Neural progenitor cell (in vitro differentiated cells): ENCODE measurements at regions not wholly inside any gene's neighbourhood (a gene's known extent, or its start where the extent isn't known, plus 50 kb on each side); places are given as distances from the start of the nearest gene placed in this dataset.

ENCODE experiments used
- DNase-seq: peaks from one replicate; pipeline ENCODE4 v3.0.0-alpha.2; 2016; ENCODE audit warnings: low spot score
- H2AFZ ChIP-seq: fragments of 200-600 bp; sonication (generic); replicated peaks from 2 replicates; pipeline ENCODE4 v1.6.1; 2016; ENCODE audit warnings: antibody characterized with exemption
- H3F3A ChIP-seq: fragments of 200-600 bp; sonication (generic); 2 replicates; pipeline ENCODE4 v1.6.1; 2016; ENCODE audit warnings: antibody characterized with exemption, low read depth
- H3K27ac ChIP-seq: fragments of 200-600 bp; sonication (generic); 2 replicates; pipeline ENCODE4 v1.5.1; 2016; ENCODE audit warnings: mild to moderate bottlenecking
- H3K27me3 ChIP-seq: fragments of 200-600 bp; sonication (generic); 2 replicates; pipeline ENCODE4 v1.6.1; 2016; ENCODE audit warnings: mild to moderate bottlenecking, moderate library complexity
- H3K36me3 ChIP-seq: fragments of 200-600 bp; sonication (generic); 2 replicates; pipeline ENCODE4 v1.5.1; 2016
- H3K4me1 ChIP-seq: fragments of 200-600 bp; sonication (generic); 2 replicates; pipeline ENCODE4 v1.6.1; 2016; ENCODE audit warnings: mixed run types
- H3K4me2 ChIP-seq: fragments of 200-600 bp; sonication (generic); 2 replicates; pipeline ENCODE4 v1.6.1; 2016
- H3K4me3 ChIP-seq: fragments of 200-600 bp; sonication (generic); 2 replicates; pipeline ENCODE4 v1.5.1; 2016
- H3K79me2 ChIP-seq: fragments of 200-600 bp; sonication (generic); 2 replicates; pipeline ENCODE4 v1.6.1; 2016; ENCODE audit warnings: low read depth
- H3K9ac ChIP-seq: fragments of 200-600 bp; sonication (generic); 2 replicates; pipeline ENCODE4 v1.6.1; 2016
- H3K9me3 ChIP-seq: fragments of 200-600 bp; sonication (generic); 2 replicates; pipeline ENCODE4 v1.5.1; 2016; ENCODE audit warnings: low read depth
- H4K20me1 ChIP-seq: fragments of 200-600 bp; sonication (generic); 2 replicates; pipeline ENCODE4 v1.6.1; 2016; ENCODE audit warnings: low read depth
- H3K27ac Mint-ChIP-seq: 3 replicates; pipeline ENCODE4 v1.8.0; 2021; ENCODE audit warnings: mixed read lengths
- H3K27me3 Mint-ChIP-seq: 2 replicates; pipeline ENCODE4 v1.8.0; 2022; ENCODE audit warnings: low read depth, mild to moderate bottlenecking, inconsistent platforms, moderate library complexity, mixed read lengths; ENCODE audit not compliant: insufficient read depth
- H3K36me3 Mint-ChIP-seq: 3 replicates; pipeline ENCODE4 v1.8.0; 2021; ENCODE audit warnings: mixed read lengths
- H3K4me1 Mint-ChIP-seq: 3 replicates; pipeline ENCODE4 v1.8.0; 2021; ENCODE audit warnings: mixed read lengths
- H3K4me3 Mint-ChIP-seq: 3 replicates; pipeline ENCODE4 v1.8.0; 2021; ENCODE audit warnings: mild to moderate bottlenecking, moderate library complexity, mixed read lengths
- H3K9me3 Mint-ChIP-seq: 3 replicates; pipeline ENCODE4 v1.8.0; 2020; ENCODE audit warnings: mixed read lengths
- EZH2 ChIP-seq: fragments of 200-600 bp; sonication (generic); IDR thresholded peaks from 2 replicates; pipeline ENCODE4 v1.6.1; 2017; ENCODE audit warnings: antibody characterized with exemption, mild to moderate bottlenecking, moderate library complexity
- EZH2phosphoT487 ChIP-seq: fragments of 200-600 bp; sonication (generic); IDR thresholded peaks from 2 replicates; pipeline ENCODE4 v1.6.1; 2017; ENCODE audit warnings: antibody characterized with exemption
- TF ChIP-seq, protein P1 (sequence below): fragments of 200-600 bp; sonication (generic); IDR thresholded peaks from 2 replicates; pipeline ENCODE4 v1.5.1; 2017; ENCODE audit warnings: antibody characterized with exemption, mild to moderate bottlenecking

GRCh38 chr11:28512143-28512756, 404.1 kb downstream of the METTL15 start:
- Histone ChIP-seq H2AFZ (no peak overlapping the region), H3K4me1 (no peaks in the 10 kb centered on the region), H3F3A (no peaks in the 10 kb centered on the region), H3K9me3 (no peaks in the 10 kb centered on the region), H3K79me2 (no peaks in the 10 kb centered on the region), H3K36me3 (no peaks in the 10 kb centered on the region), H3K4me3 (no peak overlapping the region), H3K27ac (no peak overlapping the region), H3K27me3 (no peaks in the 10 kb centered on the region), H4K20me1 (no peaks in the 10 kb centered on the region), H3K9ac (no peak overlapping the region), H3K4me2 (no peak overlapping the region)
- peaks cover 5% of the 10 kb centered on the region for H3K36me3 Mint-ChIP-seq
- H3K9me3 Mint-ChIP-seq = peaks cover 16% of the 10 kb centered on the region
- DNase-seq = no peak
- no peak overlapping the region for H3K27ac Mint-ChIP-seq
- no peak overlapping the region for H3K4me3 Mint-ChIP-seq
- H3K4me1 Mint-ChIP-seq = peaks cover 3% of the 10 kb centered on the region
- TF ChIP-seq EZH2 (no peak), EZH2phosphoT487 (no peak)
- TF ChIP-seq, protein P1, sequence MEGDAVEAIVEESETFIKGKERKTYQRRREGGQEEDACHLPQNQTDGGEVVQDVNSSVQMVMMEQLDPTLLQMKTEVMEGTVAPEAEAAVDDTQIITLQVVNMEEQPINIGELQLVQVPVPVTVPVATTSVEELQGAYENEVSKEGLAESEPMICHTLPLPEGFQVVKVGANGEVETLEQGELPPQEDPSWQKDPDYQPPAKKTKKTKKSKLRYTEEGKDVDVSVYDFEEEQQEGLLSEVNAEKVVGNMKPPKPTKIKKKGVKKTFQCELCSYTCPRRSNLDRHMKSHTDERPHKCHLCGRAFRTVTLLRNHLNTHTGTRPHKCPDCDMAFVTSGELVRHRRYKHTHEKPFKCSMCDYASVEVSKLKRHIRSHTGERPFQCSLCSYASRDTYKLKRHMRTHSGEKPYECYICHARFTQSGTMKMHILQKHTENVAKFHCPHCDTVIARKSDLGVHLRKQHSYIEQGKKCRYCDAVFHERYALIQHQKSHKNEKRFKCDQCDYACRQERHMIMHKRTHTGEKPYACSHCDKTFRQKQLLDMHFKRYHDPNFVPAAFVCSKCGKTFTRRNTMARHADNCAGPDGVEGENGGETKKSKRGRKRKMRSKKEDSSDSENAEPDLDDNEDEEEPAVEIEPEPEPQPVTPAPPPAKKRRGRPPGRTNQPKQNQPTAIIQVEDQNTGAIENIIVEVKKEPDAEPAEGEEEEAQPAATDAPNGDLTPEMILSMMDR = no peak
- peaks cover 4% of the 10 kb centered on the region for H3K27me3 Mint-ChIP-seq

DNA sequence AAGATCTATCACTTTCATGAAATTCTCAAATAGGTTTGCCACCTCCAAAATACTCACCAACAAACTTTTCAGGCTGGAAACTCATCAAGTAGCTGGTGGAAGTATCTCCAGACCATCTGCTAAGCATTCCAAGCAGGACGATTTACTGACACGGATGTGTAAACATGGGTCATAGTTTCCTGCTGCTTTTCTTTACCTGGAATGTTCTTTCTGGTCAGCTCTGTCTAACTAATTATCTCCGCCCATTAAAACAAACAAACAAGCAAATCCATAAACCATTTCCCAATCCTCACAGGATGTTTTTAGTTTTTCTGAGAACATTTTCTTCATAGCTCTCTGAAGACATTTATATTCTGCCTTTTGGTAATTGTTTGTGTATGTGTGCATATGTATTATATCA, 397.0 kb downstream of the METTL15 start:
- no peak overlapping the region for H3K4me2 ChIP-seq
- no peaks in the 10 kb centered on the region for H3K27me3 Mint-ChIP-seq
- no peaks in the 10 kb centered on the region for H3K4me1 Mint-ChIP-seq
- no peak overlapping the region for H3K27ac ChIP-seq
- H2AFZ ChIP-seq = no peak overlapping the region
- no peaks in the 10 kb centered on the region for H3K79me2 ChIP-seq
- H3K27me3 ChIP-seq = no peaks in the 10 kb centered on the region
- H3K9me3 ChIP-seq = no peaks in the 10 kb centered on the region
- no peak for DNase-seq
- H4K20me1 ChIP-seq = no peaks in the 10 kb centered on the region
- H3K4me3 Mint-ChIP-seq = no peak overlapping the region
- no peak overlapping the region for H3K4me3 ChIP-seq
- TF ChIP-seq EZH2phosphoT487 (no peak), EZH2 (no peak)
- TF ChIP-seq, protein P1 = no peak
- no peak overlapping the region for H3K27ac Mint-ChIP-seq
- H3F3A ChIP-seq = no peaks in the 10 kb centered on the region
- no peaks in the 10 kb centered on the region for H3K4me1 ChIP-seq
- H3K9ac ChIP-seq = no peak overlapping the region
- H3K36me3 ChIP-seq = no peaks in the 10 kb centered on the region
- no peaks in the 10 kb centered on the region for H3K36me3 Mint-ChIP-seq
- no peaks in the 10 kb centered on the region for H3K9me3 Mint-ChIP-seq

DNA sequence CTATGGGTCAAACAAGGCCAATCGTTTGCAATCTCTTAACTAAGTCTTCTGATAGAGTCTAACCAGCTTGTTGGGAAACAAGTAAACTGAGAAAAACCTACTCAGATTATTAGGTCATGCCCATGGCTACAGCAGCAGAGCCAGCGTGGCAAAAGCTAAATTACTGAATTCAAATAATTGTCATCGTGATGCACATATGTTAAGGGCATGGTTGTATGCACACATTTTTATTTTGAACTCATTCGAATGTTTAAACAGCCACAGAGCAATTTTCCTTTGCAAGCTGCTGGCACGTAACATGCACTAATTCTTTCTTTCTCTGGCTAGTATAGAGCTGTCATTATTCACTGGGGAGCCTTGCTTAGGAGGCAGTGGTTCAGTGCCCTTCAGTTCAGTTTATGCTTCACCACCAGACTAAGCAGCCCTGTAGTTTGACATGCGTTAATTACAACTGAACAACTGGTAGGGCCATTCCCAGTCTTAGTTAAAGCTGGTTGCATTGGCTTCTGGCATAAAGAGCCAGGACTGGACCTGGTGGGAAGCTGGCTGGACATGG, 396.4 kb downstream of the METTL15 start:
- Histone ChIP-seq H2AFZ (no peak overlapping the region), H3K4me3 (no peak overlapping the region), H3K27ac (no peak overlapping the region), H4K20me1 (no peaks in the 10 kb centered on the region), H3K4me1 (no peaks in the 10 kb centered on the region), H3K36me3 (no peaks in the 10 kb centered on the region), H3F3A (no peaks in the 10 kb centered on the region), H3K27me3 (no peaks in the 10 kb centered on the region), H3K79me2 (no peaks in the 10 kb centered on the region), H3K9me3 (no peaks in the 10 kb centered on the region), H3K4me2 (no peak overlapping the region), H3K9ac (no peak overlapping the region)
- no peak for DNase-seq
- no peaks in the 10 kb centered on the region for H3K36me3 Mint-ChIP-seq
- H3K9me3 Mint-ChIP-seq = no peaks in the 10 kb centered on the region
- H3K4me1 Mint-ChIP-seq = no peaks in the 10 kb centered on the region
- H3K27ac Mint-ChIP-seq = no peak overlapping the region
- no peak overlapping the region for H3K4me3 Mint-ChIP-seq
- H3K27me3 Mint-ChIP-seq = no peaks in the 10 kb centered on the region
- TF ChIP-seq, protein P1 = no peak
- TF ChIP-seq EZH2 (no peak), EZH2phosphoT487 (no peak)
